A673 (cell line): ENCODE measurements at regions not wholly inside any gene's neighbourhood (a gene's known extent, or its start where the extent isn't known, plus 50 kb on each side); places are given as distances from the start of the nearest gene placed in this dataset.

Experiments
- BruUV-seq: library from RNA; stranded (reverse); fragments of 400-500 nt; replicated peaks from 2 replicates; lab custom pipeline; 2021; lab: Mats Ljungman, UMichigan
- CTCF ChIA-PET: fragments of 300-600 bp; sonication (Branson Sonifier 250); formaldehyde crosslinking; loops from one replicate; lab custom pipeline; 2022; ENCODE audit warnings: antibody characterized with exemption; lab: Charles Lee
- POLR2A ChIA-PET: fragments of 300-600 bp; sonication (Branson Sonifier 250); formaldehyde crosslinking; loops from one replicate; lab custom pipeline; 2022; ENCODE audit warnings: antibody characterized with exemption; ENCODE audit not compliant: low non-redundant PET; lab: Charles Lee
- DNase-seq: peaks from one replicate; pipeline ENCODE4 v3.0.0-alpha.2; 2015; ENCODE audit warnings: low spot score
- H3K27ac ChIP-seq: fragments of 200-600 bp; sonication (generic); 2 replicates; pipeline ENCODE4 v1.5.1; 2016; ENCODE audit warnings: mixed run types, low read depth, mild to moderate bottlenecking, mixed read lengths, antibody characterized with exemption, low read length; ENCODE audit not compliant: poor library complexity, severe bottlenecking
- H3K27me3 ChIP-seq: fragments of 200-600 bp; sonication (generic); replicated peaks from 2 replicates; pipeline ENCODE4 v1.6.1; 2017; ENCODE audit warnings: mixed run types, low read depth, mild to moderate bottlenecking, mixed read lengths, antibody characterized with exemption, low read length; ENCODE audit not compliant: insufficient read depth, poor library complexity
- H3K36me3 ChIP-seq: fragments of 200-600 bp; sonication (generic); 2 replicates; pipeline ENCODE4 v1.6.1; 2016; ENCODE audit warnings: mixed run types, mild to moderate bottlenecking, mixed read lengths, antibody characterized with exemption, low read length; ENCODE audit not compliant: insufficient read depth, poor library complexity, severe bottlenecking
- H3K4me1 ChIP-seq: fragments of 200-600 bp; sonication (generic); 2 replicates; pipeline ENCODE4 v1.6.1; 2017; ENCODE audit warnings: mixed run types, mild to moderate bottlenecking, mixed read lengths, antibody characterized with exemption, low read length; ENCODE audit not compliant: insufficient read depth, poor library complexity, severe bottlenecking
- H3K4me3 ChIP-seq: fragments of 200-600 bp; sonication (generic); 2 replicates; pipeline ENCODE4 v1.5.1; 2016; ENCODE audit warnings: low read depth, mixed run types, mild to moderate bottlenecking, mixed read lengths, low read length; ENCODE audit not compliant: poor library complexity, severe bottlenecking
- H3K9me3 ChIP-seq: fragments of 200-600 bp; sonication (generic); 2 replicates; pipeline ENCODE4 v1.6.1; 2016; ENCODE audit warnings: mixed run types, low read depth, mild to moderate bottlenecking, mixed read lengths, antibody characterized with exemption, low read length; ENCODE audit not compliant: poor library complexity, severe bottlenecking
- EZH2 ChIP-seq: fragments of 200-600 bp; sonication (generic); IDR thresholded peaks from 2 replicates; pipeline ENCODE4 v1.6.1; 2017; ENCODE audit warnings: borderline replicate concordance, low read depth, mild to moderate bottlenecking, mixed read lengths, antibody characterized with exemption, low read length; ENCODE audit not compliant: poor library complexity, severe bottlenecking
- intact Hi-C: fragments of 100-400 bp; cut with micrococcal nuclease; formaldehyde crosslinking; loops from one replicate; pipeline ENCODE4 v1.10.0; 2022; ENCODE audit not compliant: unreplicated experiment
- TF ChIP-seq, protein P1 (sequence below): fragments of 300-800, 200-600 bp; sonication (generic); conservative IDR thresholded peaks from 2 replicates; pipeline ENCODE4 v1.5.1; 2017; ENCODE audit warnings: low read depth, mild to moderate bottlenecking, antibody characterized with exemption, low read length, moderate library complexity, mixed read lengths

DNA sequence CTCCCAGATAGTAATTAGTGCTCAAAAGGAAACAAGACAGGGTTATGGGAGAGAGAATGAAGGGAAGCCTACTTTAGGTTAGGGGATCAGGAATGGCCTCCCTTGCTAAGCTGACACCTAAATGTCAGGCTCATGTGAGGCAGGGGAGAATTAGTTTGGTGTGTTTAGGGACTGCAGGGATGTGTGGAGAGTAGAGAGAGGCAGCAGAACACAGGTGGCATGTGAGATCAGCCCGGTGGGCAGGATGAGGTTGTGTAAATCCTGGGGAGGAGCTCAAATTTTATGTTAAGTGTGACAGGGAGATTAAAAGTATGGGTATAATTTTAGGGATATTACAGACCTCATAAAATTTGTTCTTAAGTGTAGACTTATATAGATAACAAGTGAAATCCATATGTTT, 56.2 kb upstream of the ZNF438 start:
- no peak for DNase-seq
- Histone ChIP-seq H3K9me3 (no peaks in the 10 kb centered on the region), H3K27me3 (no peaks in the 10 kb centered on the region), H3K36me3 (no peaks in the 10 kb centered on the region), H3K27ac (no peak overlapping the region), H3K4me1 (no peaks in the 10 kb centered on the region), H3K4me3 (no peak overlapping the region)
- CTCF ChIA-PET: no interaction called here
- POLR2A ChIA-PET: no interaction called here
- intact Hi-C loops: no loop called here
- BruUV-seq: no TSS peak
- TF ChIP-seq EZH2: no peak
- TF ChIP-seq, protein P1, sequence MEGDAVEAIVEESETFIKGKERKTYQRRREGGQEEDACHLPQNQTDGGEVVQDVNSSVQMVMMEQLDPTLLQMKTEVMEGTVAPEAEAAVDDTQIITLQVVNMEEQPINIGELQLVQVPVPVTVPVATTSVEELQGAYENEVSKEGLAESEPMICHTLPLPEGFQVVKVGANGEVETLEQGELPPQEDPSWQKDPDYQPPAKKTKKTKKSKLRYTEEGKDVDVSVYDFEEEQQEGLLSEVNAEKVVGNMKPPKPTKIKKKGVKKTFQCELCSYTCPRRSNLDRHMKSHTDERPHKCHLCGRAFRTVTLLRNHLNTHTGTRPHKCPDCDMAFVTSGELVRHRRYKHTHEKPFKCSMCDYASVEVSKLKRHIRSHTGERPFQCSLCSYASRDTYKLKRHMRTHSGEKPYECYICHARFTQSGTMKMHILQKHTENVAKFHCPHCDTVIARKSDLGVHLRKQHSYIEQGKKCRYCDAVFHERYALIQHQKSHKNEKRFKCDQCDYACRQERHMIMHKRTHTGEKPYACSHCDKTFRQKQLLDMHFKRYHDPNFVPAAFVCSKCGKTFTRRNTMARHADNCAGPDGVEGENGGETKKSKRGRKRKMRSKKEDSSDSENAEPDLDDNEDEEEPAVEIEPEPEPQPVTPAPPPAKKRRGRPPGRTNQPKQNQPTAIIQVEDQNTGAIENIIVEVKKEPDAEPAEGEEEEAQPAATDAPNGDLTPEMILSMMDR: no peak

GRCh38 chr10:31090894-31091607, 59.4 kb upstream of the ZNF438 start:
- CTCF ChIA-PET: no interaction called here
- no TSS peak for BruUV-seq
- Histone ChIP-seq H3K36me3 (no peaks in the 10 kb centered on the region), H3K9me3 (no peaks in the 10 kb centered on the region), H3K4me3 (no peak overlapping the region), H3K27ac (no peak overlapping the region), H3K4me1 (no peaks in the 10 kb centered on the region), H3K27me3 (no peaks in the 10 kb centered on the region)
- no peak for DNase-seq
- intact Hi-C loops: no loop called here
- TF ChIP-seq, protein P1: no peak
- no peak for TF ChIP-seq EZH2
- POLR2A ChIA-PET: no interaction called here

GRCh38 chr10:31095677-31096560, 64.3 kb upstream of the ZNF438 start:
- ChIA-PET CTCF (no interaction called here), POLR2A (interaction anchor here (0.6 kb wide), 1 partner anchor 24 kb away, joined by 3 read pairs; no protein-coding TSS in a partner anchor)
- no peaks in the 10 kb centered on the region for H3K4me1 ChIP-seq
- BruUV-seq: no TSS peak
- no peak overlapping the region for H3K27ac ChIP-seq
- no peaks in the 10 kb centered on the region for H3K27me3 ChIP-seq
- intact Hi-C loops: no loop called here
- no peaks in the 10 kb centered on the region for H3K9me3 ChIP-seq
- no peaks in the 10 kb centered on the region for H3K36me3 ChIP-seq
- no peak for DNase-seq
- no peak for TF ChIP-seq EZH2
- TF ChIP-seq, protein P1: no peak
- no peak overlapping the region for H3K4me3 ChIP-seq
